Aorta (tissue), 5 donors: ENCODE measurements at regions not wholly inside any gene's neighbourhood (a gene's known extent, or its start where the extent isn't known, plus 50 kb on each side); places are given as distances from the start of the nearest gene placed in this dataset.

Experiments
- ATAC-seq: fragments of 200-7000 bp; cut with Tn5 transposase; one replicate; pipeline ENCODE4 v1.9.1; 2022; ENCODE audit warnings: moderate library complexity; ENCODE audit not compliant: low FRiP score
- DNase-seq, 2 donors: peaks; one replicate each; pipeline ENCODE4 v3.0.0-alpha.2; 2020
- H3K27ac ChIP-seq, 2 donors: one replicate each; pipeline ENCODE4 v1.5.1; 2013; ENCODE audit warnings: low read length in 2 of 2, mild to moderate bottlenecking in 2 of 2, moderate library complexity in 2 of 2, control low read depth in 1 of 2, inconsistent platforms in 1 of 2, low read depth in 1 of 2
- H3K27me3 ChIP-seq, 2 donors: one replicate each; pipeline ENCODE4 v1.6.1; 2013; ENCODE audit warnings: control low read depth in 1 of 2, low read length in 1 of 2, mild to moderate bottlenecking in 1 of 2, moderate library complexity in 1 of 2; ENCODE audit not compliant: insufficient read depth in 2 of 2, control insufficient read depth in 1 of 2
- H3K36me3 ChIP-seq, 2 donors: one replicate each; pipeline ENCODE4 v1.6.1; 2013; ENCODE audit warnings: control low read depth in 1 of 2, low read length in 1 of 2, mild to moderate bottlenecking in 1 of 2; ENCODE audit not compliant: insufficient read depth in 2 of 2, control insufficient read depth in 1 of 2
- H3K4me1 ChIP-seq, 2 donors: one replicate each; pipeline ENCODE4 v1.6.1; 2013; ENCODE audit warnings: low read length in 2 of 2, control low read depth in 1 of 2, mild to moderate bottlenecking in 1 of 2, moderate library complexity in 1 of 2; ENCODE audit not compliant: insufficient read depth in 2 of 2, control insufficient read depth in 1 of 2
- H3K4me3 ChIP-seq, 2 donors: one replicate each; pipeline ENCODE4 v1.5.1; 2013; ENCODE audit warnings: low read length in 2 of 2, control low read depth in 1 of 2, mild to moderate bottlenecking in 1 of 2
- H3K9me3 ChIP-seq: one replicate; pipeline ENCODE4 v1.6.1; 2013; ENCODE audit warnings: mild to moderate bottlenecking, low read length; ENCODE audit not compliant: control insufficient read depth
- WGBS, 2 donors: extraction: QIAGEN DNeasy Blood & Tissue Kit; methylation state at CpG; one replicate each; pipeline ENCODE4 v1.1.7; 2013; 5-methylcytosine and 5-hydroxymethylcytosine counted together
- intact Hi-C, 2 donors: fragments of 100-400 bp; cut with DNase I; formaldehyde crosslinking; loops; one replicate each; pipeline versions ENCODE4 v1.14.2 to v1.15.0; 2022
- donor health status: healthy with polysubstance abuse.
- donor health status: Bipolar disorder and iron deficiency.
- donor health status: DM: no; HTN: no; CAD: no.
- donor health status: DM: no; HTN: no; CAD: no.
- donor health status: DM: yes; HTN: yes; CAD: no.

DNA sequence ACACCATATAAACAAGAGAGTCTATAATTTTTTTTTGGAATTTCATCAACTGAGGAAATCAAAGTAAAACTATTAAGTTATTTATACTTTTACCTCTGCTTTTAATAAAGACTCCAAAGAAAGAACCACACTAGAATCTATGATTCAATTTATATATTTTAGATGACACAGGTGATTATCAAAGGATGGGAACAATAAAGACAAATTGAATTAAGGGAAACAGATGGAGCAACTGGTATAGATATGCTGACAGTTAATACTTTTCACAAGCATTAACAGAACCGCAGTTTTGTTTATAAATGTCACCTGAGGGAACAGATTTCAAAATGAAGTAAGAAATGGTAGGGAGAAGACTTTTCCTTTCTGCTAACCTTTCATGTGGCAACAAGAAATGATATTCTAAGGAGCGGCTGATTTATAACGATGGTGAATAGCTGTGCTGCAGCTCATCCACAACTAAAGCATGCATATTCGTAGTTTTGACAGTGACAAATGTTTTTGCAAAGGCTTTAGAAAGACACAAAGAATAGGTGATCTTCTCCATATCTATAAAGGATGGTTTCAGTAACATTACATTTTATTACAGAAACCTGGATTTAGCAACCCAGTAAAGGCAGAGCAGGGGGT lies 1502.9 kb upstream of the RAG2 start:
- Histone ChIP-seq H3K36me3 (no peaks in the 10 kb centered on the region), H3K27me3 (no peaks in the 10 kb centered on the region), H3K27ac (no peak overlapping the region), H3K4me3 (no peak overlapping the region), H3K4me1 (no peaks in the 10 kb centered on the region), H3K9me3 (no peaks in the 10 kb centered on the region)
- DNase-seq (no peak), ATAC-seq (no peak)
- intact Hi-C loops = no loop called here
- 65 to 74% methylated on average over 4 of the region's 4 CpGs for WGBS, 2 donors

DNA sequence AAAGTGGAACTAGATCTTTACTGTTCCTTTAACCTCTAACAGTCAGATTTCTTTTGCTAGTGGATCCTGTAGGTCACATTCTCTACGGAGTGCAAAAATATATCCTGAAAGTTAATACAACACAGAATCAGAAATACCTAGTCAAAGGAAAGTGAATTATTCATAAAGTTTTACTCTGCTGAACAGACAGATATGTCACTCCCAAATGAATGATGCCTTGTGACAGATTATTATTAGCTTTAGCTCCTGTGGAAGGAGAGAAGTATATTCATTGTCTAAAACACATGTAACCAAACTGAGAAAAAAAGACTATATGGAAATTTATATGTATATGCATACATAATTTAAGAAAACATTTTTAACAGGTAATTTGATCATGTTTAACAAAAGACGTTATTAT lies 1497.2 kb upstream of the RAG2 start:
- intact Hi-C loops = no loop called here
- Histone ChIP-seq H3K4me1 (no peaks in the 10 kb centered on the region), H3K36me3 (no peaks in the 10 kb centered on the region), H3K9me3 (no peaks in the 10 kb centered on the region), H3K4me3 (no peak overlapping the region), H3K27ac (no peak overlapping the region), H3K27me3 (no peaks in the 10 kb centered on the region)
- WGBS, 2 donors = 54 to 67% methylated on average over 2 of the region's 2 CpGs
- ATAC-seq (no peak), DNase-seq (no peak)

DNA sequence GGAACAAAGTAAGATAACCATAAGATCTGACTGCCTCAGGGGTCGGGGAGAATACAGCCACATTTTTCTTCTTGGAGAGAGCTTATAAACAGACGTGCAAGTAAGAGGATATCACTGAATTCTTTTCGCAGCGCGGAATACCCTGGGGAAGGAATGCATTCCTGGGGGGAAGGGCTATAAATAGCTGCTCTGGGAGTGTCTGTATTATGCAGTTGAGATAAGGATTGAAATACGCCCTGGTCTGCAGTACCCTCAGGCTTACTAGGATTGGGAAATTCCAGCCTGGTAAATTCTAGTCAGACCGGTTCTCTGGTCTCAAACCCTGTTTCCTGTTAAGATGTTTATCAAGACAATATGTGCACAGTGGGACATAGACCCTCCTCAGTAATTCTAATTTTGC lies 1491.7 kb upstream of the RAG2 start:
- Histone ChIP-seq H3K4me3 (no peak overlapping the region), H3K27me3 (no peaks in the 10 kb centered on the region), H3K4me1 (no peaks in the 10 kb centered on the region), H3K27ac (no peak overlapping the region), H3K36me3 (no peaks in the 10 kb centered on the region), H3K9me3 (no peaks in the 10 kb centered on the region)
- intact Hi-C loops = no loop called here
- DNase-seq (no peak), ATAC-seq (no peak)
- WGBS, 2 donors = 8 to 13% methylated on average over 7 of the region's 7 CpGs

DNA sequence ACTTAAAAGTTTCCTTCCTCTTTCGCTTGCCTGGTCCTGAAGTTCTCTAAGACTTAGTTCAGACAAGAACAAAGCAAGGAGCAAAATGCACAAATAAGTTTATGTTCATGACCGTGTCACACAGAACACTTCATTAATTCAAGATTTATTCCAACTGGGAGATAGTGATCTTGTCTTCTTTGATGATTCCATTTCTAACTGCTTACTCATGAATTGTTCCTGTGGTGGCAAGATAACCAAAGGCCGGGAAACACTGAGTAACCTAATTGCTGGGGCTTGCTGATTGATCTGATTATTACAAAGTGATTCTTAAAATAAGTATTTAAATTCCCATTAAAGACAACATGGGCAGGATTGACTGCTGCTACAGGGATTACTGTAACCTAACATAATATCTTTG lies 1462.9 kb upstream of the RAG2 start:
- no peak overlapping the region for H3K4me3 ChIP-seq
- intact Hi-C loops = no loop called here
- H3K36me3 ChIP-seq = no peaks in the 10 kb centered on the region
- DNase-seq = no peak
- no peak for ATAC-seq
- no peaks in the 10 kb centered on the region for H3K27me3 ChIP-seq
- no peak overlapping the region for H3K27ac ChIP-seq
- H3K4me1 ChIP-seq = no peaks in the 10 kb centered on the region
- 85 to 86% methylated on average over 3 of the region's 3 CpGs for WGBS, 2 donors
- peaks cover 1% of the 10 kb centered on the region for H3K9me3 ChIP-seq

DNA sequence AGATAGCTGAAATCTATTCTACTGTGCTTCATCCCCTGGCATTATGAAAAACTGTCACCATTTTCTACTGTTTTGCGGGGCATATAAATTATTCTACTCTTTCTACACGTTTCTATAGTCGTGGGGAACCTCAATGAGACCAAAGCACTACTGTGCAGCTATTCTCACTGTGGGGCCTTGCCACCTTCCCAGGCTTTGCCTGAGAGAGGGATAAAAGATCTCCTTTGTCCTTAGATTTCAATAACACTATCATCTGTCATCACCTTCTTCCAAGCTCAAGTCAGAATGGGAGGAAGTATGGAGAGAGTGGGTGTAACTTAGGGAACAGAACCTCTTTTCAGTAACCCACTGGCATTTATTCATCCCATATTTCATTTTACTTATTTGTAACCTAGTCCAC lies 1462.1 kb upstream of the RAG2 start:
- Histone ChIP-seq H3K36me3 (no peaks in the 10 kb centered on the region), H3K27me3 (no peaks in the 10 kb centered on the region), H3K4me3 (no peak overlapping the region), H3K9me3 (peaks cover 1% of the 10 kb centered on the region), H3K4me1 (no peaks in the 10 kb centered on the region), H3K27ac (no peak overlapping the region)
- ATAC-seq (no peak), DNase-seq (no peak)
- WGBS, 2 donors = 75 to 80% methylated on average over 3 of the region's 3 CpGs
- intact Hi-C loops = no loop called here

DNA sequence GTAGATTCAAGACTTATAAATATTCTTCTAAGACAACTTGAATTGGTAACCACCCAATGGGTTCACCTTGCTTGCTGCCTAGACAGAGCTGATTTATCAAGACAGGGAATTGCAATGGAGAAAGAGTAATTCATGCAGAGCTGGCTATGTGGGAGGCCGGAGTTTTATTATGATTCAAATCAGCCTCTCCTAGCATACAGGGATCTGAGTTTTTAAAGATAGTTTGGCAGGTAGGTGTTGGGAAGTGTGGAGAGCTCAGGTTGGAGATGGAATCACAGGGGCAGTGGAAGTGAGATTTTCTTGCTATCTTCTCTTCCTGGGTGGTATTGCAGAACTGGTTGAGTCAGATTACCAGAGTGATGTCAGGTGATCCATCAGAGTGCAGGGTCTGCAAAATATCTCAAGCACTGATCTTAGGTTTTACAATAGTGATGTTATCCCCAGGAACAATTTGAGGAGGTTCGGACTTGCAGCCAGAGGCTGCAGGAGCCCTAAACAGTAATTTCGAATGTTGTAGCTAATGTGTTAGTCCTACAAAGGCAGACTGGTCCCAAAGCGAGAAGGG lies 1448.6 kb upstream of the RAG2 start:
- WGBS, 2 donors = 87 to 88% methylated on average over 4 of the region's 4 CpGs
- ATAC-seq = no peak
- DNase-seq = no peak

DNA sequence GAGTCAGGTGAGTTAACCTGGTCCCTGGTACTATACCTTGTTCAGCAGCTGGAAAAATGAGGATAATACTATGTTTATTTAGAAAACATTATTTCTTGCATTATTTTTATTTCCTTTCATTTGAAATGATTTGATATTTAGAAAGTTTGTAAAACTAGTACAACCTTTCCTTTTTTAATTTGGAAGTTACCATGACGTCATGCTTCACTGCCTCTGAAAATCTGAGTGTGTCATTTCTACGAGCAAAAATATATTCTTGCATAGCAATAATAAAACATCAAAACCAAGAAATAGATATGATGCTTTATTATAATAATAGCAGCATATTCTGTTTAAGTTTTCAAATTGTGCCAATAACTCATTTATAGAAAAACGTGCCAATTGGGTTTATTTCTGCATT lies 1445.0 kb upstream of the RAG2 start:
- Histone ChIP-seq H3K27ac (no peak overlapping the region), H3K36me3 (no peaks in the 10 kb centered on the region), H3K9me3 (no peaks in the 10 kb centered on the region), H3K4me1 (no peaks in the 10 kb centered on the region), H3K27me3 (peaks cover 0 to 1% of the 10 kb centered on the region in 2 donors), H3K4me3 (no peak overlapping the region)
- intact Hi-C loops = no loop called here
- ATAC-seq (no peak), DNase-seq (no peak)
- WGBS, 2 donors = 67 to 74% methylated on average over 3 of the region's 3 CpGs

More for the DNA sequence above, 1448.6 kb upstream of the RAG2 start:
- H3K27me3 ChIP-seq = peaks cover 0 to 2% of the 10 kb centered on the region in 2 donors
- H3K4me3 ChIP-seq = no peak overlapping the region
- intact Hi-C loops = no loop called here
- H3K9me3 ChIP-seq = no peaks in the 10 kb centered on the region
- no peaks in the 10 kb centered on the region for H3K36me3 ChIP-seq
- H3K27ac ChIP-seq = no peak overlapping the region
- no peaks in the 10 kb centered on the region for H3K4me1 ChIP-seq

DNA sequence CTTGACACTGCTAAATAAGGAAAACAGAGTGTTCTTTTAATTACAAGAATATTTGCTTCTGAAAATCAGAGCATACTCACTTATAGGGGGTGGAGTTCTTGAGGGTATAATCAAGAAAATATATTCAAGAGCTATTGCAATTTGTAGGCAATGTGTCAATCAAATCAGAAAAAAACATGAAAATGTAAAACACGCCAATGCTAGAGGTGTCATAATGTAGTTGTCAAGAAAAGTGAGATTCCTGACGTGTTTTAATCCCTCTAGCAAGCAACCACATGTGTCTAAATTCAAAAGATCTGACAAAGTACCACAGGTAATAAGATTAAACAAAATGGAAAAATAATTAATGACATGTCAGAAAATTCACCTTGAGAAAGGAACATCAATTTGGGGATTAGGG lies 1440.7 kb upstream of the RAG2 start:
- Histone ChIP-seq H3K4me1 (no peaks in the 10 kb centered on the region), H3K4me3 (no peak overlapping the region), H3K27me3 (no peaks in the 10 kb centered on the region), H3K9me3 (no peaks in the 10 kb centered on the region), H3K27ac (no peak overlapping the region), H3K36me3 (no peaks in the 10 kb centered on the region)
- intact Hi-C loops = no loop called here
- DNase-seq (no peak), ATAC-seq (no peak)
- WGBS, 2 donors = 76 to 83% methylated on average over 2 of the region's 2 CpGs

DNA sequence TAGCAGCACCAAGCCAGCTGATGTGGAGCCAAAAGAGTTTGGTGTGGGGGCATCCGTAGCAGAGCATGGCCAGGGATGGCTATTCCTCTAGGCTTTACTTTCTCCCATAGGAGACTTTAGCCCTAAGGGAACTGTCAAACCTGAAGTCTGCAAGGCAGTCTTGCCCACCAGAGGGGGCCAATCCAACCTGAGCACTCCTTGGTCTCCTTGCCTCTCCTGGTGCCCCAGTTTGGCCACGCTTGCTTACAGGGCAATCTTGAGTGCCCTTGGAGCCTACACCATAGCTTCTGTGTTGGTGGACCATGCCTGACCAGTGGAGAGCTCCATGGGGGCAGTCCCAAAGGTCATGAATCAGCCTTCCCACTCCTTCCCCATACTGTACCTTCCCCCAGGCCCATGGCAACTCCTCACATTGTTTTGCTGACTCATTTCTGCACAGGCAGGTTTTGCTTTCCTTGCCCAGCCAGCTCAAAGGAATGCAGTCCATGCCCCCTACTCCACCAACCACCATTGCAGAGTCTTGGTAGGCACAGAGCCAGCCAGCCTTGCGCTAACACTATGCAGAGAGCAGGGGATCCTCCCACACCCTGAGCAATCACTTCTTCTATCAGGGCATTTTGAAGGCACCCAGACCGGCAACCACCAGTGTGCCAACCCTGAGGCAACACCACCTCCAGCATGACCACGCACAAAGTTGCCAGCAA lies 1421.2 kb upstream of the RAG2 start:
- no peak for ATAC-seq
- H3K27me3 ChIP-seq = no peaks in the 10 kb centered on the region
- 87 to 91% methylated on average over 5 of the region's 5 CpGs for WGBS, 2 donors
- H3K36me3 ChIP-seq = no peaks in the 10 kb centered on the region
- no peak overlapping the region for H3K27ac ChIP-seq
- H3K9me3 ChIP-seq = no peaks in the 10 kb centered on the region
- DNase-seq = no peak
- no peak overlapping the region for H3K4me3 ChIP-seq
- H3K4me1 ChIP-seq = peaks cover 0 to 2% of the 10 kb centered on the region in 2 donors
- intact Hi-C loops = no loop called here
